Neural progenitor cell (in vitro differentiated cells): ENCODE measurements at regions not wholly inside any gene's neighbourhood (a gene's known extent, or its start where the extent isn't known, plus 50 kb on each side); places are given as distances from the start of the nearest gene placed in this dataset.

Source experiments
- DNase-seq: peaks from one replicate; pipeline ENCODE4 v3.0.0-alpha.2; 2016; ENCODE audit warnings: low spot score
- H2AFZ ChIP-seq: fragments of 200-600 bp; sonication (generic); replicated peaks from 2 replicates; pipeline ENCODE4 v1.6.1; 2016; ENCODE audit warnings: antibody characterized with exemption
- H3F3A ChIP-seq: fragments of 200-600 bp; sonication (generic); 2 replicates; pipeline ENCODE4 v1.6.1; 2016; ENCODE audit warnings: antibody characterized with exemption, low read depth
- H3K27ac ChIP-seq: fragments of 200-600 bp; sonication (generic); 2 replicates; pipeline ENCODE4 v1.5.1; 2016; ENCODE audit warnings: mild to moderate bottlenecking
- H3K27me3 ChIP-seq: fragments of 200-600 bp; sonication (generic); 2 replicates; pipeline ENCODE4 v1.6.1; 2016; ENCODE audit warnings: mild to moderate bottlenecking, moderate library complexity
- H3K36me3 ChIP-seq: fragments of 200-600 bp; sonication (generic); 2 replicates; pipeline ENCODE4 v1.5.1; 2016
- H3K4me1 ChIP-seq: fragments of 200-600 bp; sonication (generic); 2 replicates; pipeline ENCODE4 v1.6.1; 2016; ENCODE audit warnings: mixed run types
- H3K4me2 ChIP-seq: fragments of 200-600 bp; sonication (generic); 2 replicates; pipeline ENCODE4 v1.6.1; 2016
- H3K4me3 ChIP-seq: fragments of 200-600 bp; sonication (generic); 2 replicates; pipeline ENCODE4 v1.5.1; 2016
- H3K79me2 ChIP-seq: fragments of 200-600 bp; sonication (generic); 2 replicates; pipeline ENCODE4 v1.6.1; 2016; ENCODE audit warnings: low read depth
- H3K9ac ChIP-seq: fragments of 200-600 bp; sonication (generic); 2 replicates; pipeline ENCODE4 v1.6.1; 2016
- H3K9me3 ChIP-seq: fragments of 200-600 bp; sonication (generic); 2 replicates; pipeline ENCODE4 v1.5.1; 2016; ENCODE audit warnings: low read depth
- H4K20me1 ChIP-seq: fragments of 200-600 bp; sonication (generic); 2 replicates; pipeline ENCODE4 v1.6.1; 2016; ENCODE audit warnings: low read depth
- H3K27ac Mint-ChIP-seq: 3 replicates; pipeline ENCODE4 v1.8.0; 2021; ENCODE audit warnings: mixed read lengths
- H3K27me3 Mint-ChIP-seq: 2 replicates; pipeline ENCODE4 v1.8.0; 2022; ENCODE audit warnings: low read depth, mild to moderate bottlenecking, inconsistent platforms, moderate library complexity, mixed read lengths; ENCODE audit not compliant: insufficient read depth
- H3K36me3 Mint-ChIP-seq: 3 replicates; pipeline ENCODE4 v1.8.0; 2021; ENCODE audit warnings: mixed read lengths
- H3K4me1 Mint-ChIP-seq: 3 replicates; pipeline ENCODE4 v1.8.0; 2021; ENCODE audit warnings: mixed read lengths
- H3K4me3 Mint-ChIP-seq: 3 replicates; pipeline ENCODE4 v1.8.0; 2021; ENCODE audit warnings: mild to moderate bottlenecking, moderate library complexity, mixed read lengths
- H3K9me3 Mint-ChIP-seq: 3 replicates; pipeline ENCODE4 v1.8.0; 2020; ENCODE audit warnings: mixed read lengths
- CTCF ChIP-seq: fragments of 200-600 bp; sonication (generic); IDR thresholded peaks from 2 replicates; pipeline ENCODE4 v1.5.1; 2017; ENCODE audit warnings: antibody characterized with exemption, mild to moderate bottlenecking
- EZH2 ChIP-seq: fragments of 200-600 bp; sonication (generic); IDR thresholded peaks from 2 replicates; pipeline ENCODE4 v1.6.1; 2017; ENCODE audit warnings: antibody characterized with exemption, mild to moderate bottlenecking, moderate library complexity
- EZH2phosphoT487 ChIP-seq: fragments of 200-600 bp; sonication (generic); IDR thresholded peaks from 2 replicates; pipeline ENCODE4 v1.6.1; 2017; ENCODE audit warnings: antibody characterized with exemption

- no peaks in the 10 kb centered on the region for H3K36me3 Mint-ChIP-seq
- Histone ChIP-seq H3K4me1 (no peaks in the 10 kb centered on the region), H3K4me3 (no peak overlapping the region), H3K27me3 (no peaks in the 10 kb centered on the region), H3K36me3 (no peaks in the 10 kb centered on the region), H3K27ac (no peak overlapping the region), H3F3A (no peaks in the 10 kb centered on the region), H3K79me2 (no peaks in the 10 kb centered on the region), H4K20me1 (no peaks in the 10 kb centered on the region), H3K9ac (no peak overlapping the region), H2AFZ (no peak overlapping the region), H3K9me3 (no peaks in the 10 kb centered on the region), H3K4me2 (no peak overlapping the region)
- H3K9me3 Mint-ChIP-seq, result no peaks in the 10 kb centered on the region
- H3K27me3 Mint-ChIP-seq, result no peaks in the 10 kb centered on the region
- no peak overlapping the region for H3K27ac Mint-ChIP-seq
- no peak for DNase-seq
- TF ChIP-seq EZH2 (no peak), EZH2phosphoT487 (no peak), CTCF (no peak)
- H3K4me3 Mint-ChIP-seq, result no peak overlapping the region
- peaks cover 5% of the 10 kb centered on the region for H3K4me1 Mint-ChIP-seq
These were observed 474.8 kb upstream of the CNTN4 start for GRCh38 chr3:1623896-1624295.

GRCh38 chr3:1632128-1632527 is 466.5 kb upstream of the CNTN4 start:
- H3K4me3 ChIP-seq, result no peak overlapping the region
- TF ChIP-seq EZH2phosphoT487 (no peak), EZH2 (no peak), CTCF (no peak)
- no peaks in the 10 kb centered on the region for H3K36me3 ChIP-seq
- H2AFZ ChIP-seq, result no peak overlapping the region
- no peak overlapping the region for H3K27ac ChIP-seq
- Mint-ChIP-seq H3K27me3 (no peaks in the 10 kb centered on the region), H3K4me1 (no peaks in the 10 kb centered on the region), H3K4me3 (no peak overlapping the region), H3K36me3 (no peaks in the 10 kb centered on the region), H3K27ac (no peak overlapping the region), H3K9me3 (no peaks in the 10 kb centered on the region)
- DNase-seq, result no peak
- no peaks in the 10 kb centered on the region for H3K27me3 ChIP-seq
- H3K4me2 ChIP-seq, result no peak overlapping the region
- no peak overlapping the region for H3K9ac ChIP-seq
- H3K4me1 ChIP-seq, result no peaks in the 10 kb centered on the region
- H3F3A ChIP-seq, result no peaks in the 10 kb centered on the region
- no peaks in the 10 kb centered on the region for H3K79me2 ChIP-seq
- H4K20me1 ChIP-seq, result no peaks in the 10 kb centered on the region
- H3K9me3 ChIP-seq, result no peaks in the 10 kb centered on the region

- Mint-ChIP-seq H3K4me1 (no peaks in the 10 kb centered on the region), H3K36me3 (no peaks in the 10 kb centered on the region), H3K27ac (no peak overlapping the region), H3K27me3 (no peaks in the 10 kb centered on the region), H3K4me3 (no peak overlapping the region), H3K9me3 (no peaks in the 10 kb centered on the region)
- no peaks in the 10 kb centered on the region for H3K9me3 ChIP-seq
- H3K4me1 ChIP-seq, result no peaks in the 10 kb centered on the region
- no peak for TF ChIP-seq EZH2phosphoT487
- no peak for TF ChIP-seq CTCF
- TF ChIP-seq EZH2, result no peak
- no peaks in the 10 kb centered on the region for H3K27me3 ChIP-seq
- H3K9ac ChIP-seq, result no peak overlapping the region
- no peak overlapping the region for H3K27ac ChIP-seq
- no peaks in the 10 kb centered on the region for H3K36me3 ChIP-seq
- no peaks in the 10 kb centered on the region for H4K20me1 ChIP-seq
- no peak for DNase-seq
- no peaks in the 10 kb centered on the region for H3K79me2 ChIP-seq
- H3K4me2 ChIP-seq, result no peak overlapping the region
- H2AFZ ChIP-seq, result no peak overlapping the region
- no peak overlapping the region for H3K4me3 ChIP-seq
- no peaks in the 10 kb centered on the region for H3F3A ChIP-seq
These were observed 436.8 kb upstream of the CNTN4 start for GRCh38 chr3:1661839-1662238.

GRCh38 chr3:1664266-1664665 is 434.4 kb upstream of the CNTN4 start:
- no peak for DNase-seq
- H3K27ac ChIP-seq, result no peak overlapping the region
- H3K4me3 Mint-ChIP-seq, result no peak overlapping the region
- no peaks in the 10 kb centered on the region for H3K4me1 ChIP-seq
- H2AFZ ChIP-seq, result no peak overlapping the region
- H3K9me3 ChIP-seq, result no peaks in the 10 kb centered on the region
- H3F3A ChIP-seq, result no peaks in the 10 kb centered on the region
- H3K4me2 ChIP-seq, result no peak overlapping the region
- H3K27me3 Mint-ChIP-seq, result no peaks in the 10 kb centered on the region
- no peaks in the 10 kb centered on the region for H3K4me1 Mint-ChIP-seq
- no peak overlapping the region for H3K9ac ChIP-seq
- H3K4me3 ChIP-seq, result no peak overlapping the region
- no peaks in the 10 kb centered on the region for H3K36me3 Mint-ChIP-seq
- no peaks in the 10 kb centered on the region for H4K20me1 ChIP-seq
- no peaks in the 10 kb centered on the region for H3K27me3 ChIP-seq
- H3K27ac Mint-ChIP-seq, result no peak overlapping the region
- no peaks in the 10 kb centered on the region for H3K79me2 ChIP-seq
- H3K36me3 ChIP-seq, result no peaks in the 10 kb centered on the region
- no peaks in the 10 kb centered on the region for H3K9me3 Mint-ChIP-seq
- TF ChIP-seq EZH2phosphoT487 (no peak), EZH2 (no peak), CTCF (no peak)
